GM23338 (cell line): ENCODE measurements at regions not wholly inside any gene's neighbourhood (a gene's known extent, or its start where the extent isn't known, plus 50 kb on each side); places are given as distances from the start of the nearest gene placed in this dataset.

Experiments used
- CREB1 ChIP-seq: fragments of 250-450 bp; sonication (Bioruptor Pico); IDR thresholded peaks from 2 replicates; pipeline ENCODE4 v1.5.0; 2020; ENCODE audit warnings: low read depth, mild to moderate bottlenecking, moderate library complexity
- CTCF ChIP-seq, 2 experiments: fragments of 200-600 bp in 1 of 2; sonication (generic) in 1 of 2; conservative IDR thresholded peaks; 2 replicates each; pipeline versions ENCODE4 v1.5.1 to v1.6.1; 2016 to 2017; ENCODE audit warnings: antibody characterized with exemption in 2 of 2, low read depth in 2 of 2, mild to moderate bottlenecking in 2 of 2, moderate library complexity in 1 of 2
- EZH2 ChIP-seq: fragments of 200-600 bp; sonication (generic); IDR thresholded peaks from one replicate; pipeline ENCODE4 v1.8.0; 2017; ENCODE audit warnings: antibody characterized with exemption, mild to moderate bottlenecking, low read depth; ENCODE audit not compliant: unreplicated experiment
- EZH2phosphoT487 ChIP-seq: fragments of 200-600 bp; sonication (generic); IDR thresholded peaks from one replicate; pipeline ENCODE4 v1.8.1; 2018; ENCODE audit warnings: antibody characterized with exemption; ENCODE audit not compliant: unreplicated experiment
- JUNB ChIP-seq: IDR thresholded peaks from one replicate; pipeline ENCODE4 v1.6.1; 2016; ENCODE audit warnings: antibody characterized with exemption; ENCODE audit not compliant: unreplicated experiment
- NANOG ChIP-seq: IDR thresholded peaks from 2 replicates; pipeline ENCODE4 v1.6.1; 2016; ENCODE audit warnings: antibody characterized with exemption, borderline replicate concordance
- POLR2AphosphoS5 ChIP-seq: IDR thresholded peaks from 2 replicates; pipeline ENCODE4 v1.6.1; 2016; ENCODE audit warnings: antibody characterized with exemption, low read depth
- STAT1 ChIP-seq: IDR thresholded peaks from one replicate; pipeline ENCODE4 v1.6.1; 2016; ENCODE audit warnings: antibody characterized with exemption; ENCODE audit not compliant: unreplicated experiment
- ZNF114 ChIP-seq: fragments of 250-450 bp; sonication (Bioruptor Pico); IDR thresholded peaks from 2 replicates; pipeline ENCODE4 v1.5.0; 2020; ENCODE audit warnings: mild to moderate bottlenecking, moderate library complexity
- ZNF462 ChIP-seq: fragments of 250-450 bp; sonication (Bioruptor Pico); IDR thresholded peaks from 2 replicates; pipeline ENCODE4 v1.5.0; 2020; ENCODE audit warnings: mild to moderate bottlenecking, moderate library complexity
- TF ChIP-seq, protein P1 (sequence below): IDR thresholded peaks from 2 replicates; pipeline ENCODE4 v1.6.1; 2016; ENCODE audit warnings: antibody characterized with exemption
- TF ChIP-seq, protein P2 (sequence below): IDR thresholded peaks from one replicate; pipeline ENCODE4 v1.6.1; 2018; ENCODE audit warnings: antibody characterized with exemption; ENCODE audit not compliant: unreplicated experiment

DNA sequence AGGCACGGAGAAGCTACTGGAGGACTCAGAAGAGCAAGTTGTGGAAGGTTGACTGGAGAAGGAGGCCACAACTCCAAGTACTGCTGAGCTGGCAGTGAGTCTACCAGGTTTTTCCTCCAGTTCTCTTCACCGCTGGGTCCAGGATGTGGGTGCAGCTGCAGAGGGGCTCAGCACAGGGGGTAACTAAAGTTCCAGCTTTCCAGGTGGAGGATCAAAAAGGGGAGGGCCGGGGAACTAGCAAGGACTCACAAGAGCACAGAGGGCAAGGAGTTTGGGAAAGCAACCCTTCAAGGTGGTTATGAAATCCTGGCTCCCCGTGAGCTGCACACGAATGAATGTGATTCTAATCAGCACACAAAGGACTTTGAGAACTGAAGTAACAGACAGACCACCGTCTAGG, 194.2 kb upstream of the GMDS start:
- no peak for TF ChIP-seq CTCF (conservative IDR thresholded peaks at IDR 0.05; ENCODE audit: low read depth in 2 of 2)
- no peak for TF ChIP-seq EZH2phosphoT487
- no peak for TF ChIP-seq EZH2
- TF ChIP-seq, protein P1, sequence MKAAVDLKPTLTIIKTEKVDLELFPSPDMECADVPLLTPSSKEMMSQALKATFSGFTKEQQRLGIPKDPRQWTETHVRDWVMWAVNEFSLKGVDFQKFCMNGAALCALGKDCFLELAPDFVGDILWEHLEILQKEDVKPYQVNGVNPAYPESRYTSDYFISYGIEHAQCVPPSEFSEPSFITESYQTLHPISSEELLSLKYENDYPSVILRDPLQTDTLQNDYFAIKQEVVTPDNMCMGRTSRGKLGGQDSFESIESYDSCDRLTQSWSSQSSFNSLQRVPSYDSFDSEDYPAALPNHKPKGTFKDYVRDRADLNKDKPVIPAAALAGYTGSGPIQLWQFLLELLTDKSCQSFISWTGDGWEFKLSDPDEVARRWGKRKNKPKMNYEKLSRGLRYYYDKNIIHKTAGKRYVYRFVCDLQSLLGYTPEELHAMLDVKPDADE: no peak
- TF ChIP-seq, protein P2, sequence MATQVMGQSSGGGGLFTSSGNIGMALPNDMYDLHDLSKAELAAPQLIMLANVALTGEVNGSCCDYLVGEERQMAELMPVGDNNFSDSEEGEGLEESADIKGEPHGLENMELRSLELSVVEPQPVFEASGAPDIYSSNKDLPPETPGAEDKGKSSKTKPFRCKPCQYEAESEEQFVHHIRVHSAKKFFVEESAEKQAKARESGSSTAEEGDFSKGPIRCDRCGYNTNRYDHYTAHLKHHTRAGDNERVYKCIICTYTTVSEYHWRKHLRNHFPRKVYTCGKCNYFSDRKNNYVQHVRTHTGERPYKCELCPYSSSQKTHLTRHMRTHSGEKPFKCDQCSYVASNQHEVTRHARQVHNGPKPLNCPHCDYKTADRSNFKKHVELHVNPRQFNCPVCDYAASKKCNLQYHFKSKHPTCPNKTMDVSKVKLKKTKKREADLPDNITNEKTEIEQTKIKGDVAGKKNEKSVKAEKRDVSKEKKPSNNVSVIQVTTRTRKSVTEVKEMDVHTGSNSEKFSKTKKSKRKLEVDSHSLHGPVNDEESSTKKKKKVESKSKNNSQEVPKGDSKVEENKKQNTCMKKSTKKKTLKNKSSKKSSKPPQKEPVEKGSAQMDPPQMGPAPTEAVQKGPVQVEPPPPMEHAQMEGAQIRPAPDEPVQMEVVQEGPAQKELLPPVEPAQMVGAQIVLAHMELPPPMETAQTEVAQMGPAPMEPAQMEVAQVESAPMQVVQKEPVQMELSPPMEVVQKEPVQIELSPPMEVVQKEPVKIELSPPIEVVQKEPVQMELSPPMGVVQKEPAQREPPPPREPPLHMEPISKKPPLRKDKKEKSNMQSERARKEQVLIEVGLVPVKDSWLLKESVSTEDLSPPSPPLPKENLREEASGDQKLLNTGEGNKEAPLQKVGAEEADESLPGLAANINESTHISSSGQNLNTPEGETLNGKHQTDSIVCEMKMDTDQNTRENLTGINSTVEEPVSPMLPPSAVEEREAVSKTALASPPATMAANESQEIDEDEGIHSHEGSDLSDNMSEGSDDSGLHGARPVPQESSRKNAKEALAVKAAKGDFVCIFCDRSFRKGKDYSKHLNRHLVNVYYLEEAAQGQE: no peak
- TF ChIP-seq NANOG: no peak
- no peak for TF ChIP-seq POLR2AphosphoS5
- TF ChIP-seq ZNF114 (CRISPR knock-in tag): no peak
- no peak for TF ChIP-seq CREB1 (CRISPR knock-in tag)
- no peak for TF ChIP-seq JUNB
- no peak for TF ChIP-seq STAT1
- no peak for TF ChIP-seq ZNF462 (CRISPR knock-in tag)
